Ramos (cell line): ENCODE measurements at regions not wholly inside any gene's neighbourhood (a gene's known extent, or its start where the extent isn't known, plus 50 kb on each side); places are given as distances from the start of the nearest gene placed in this dataset.

ENCODE experiments used
- in situ Hi-C: fragments of 300-500 bp; cut with MboI; formaldehyde crosslinking; loops from one replicate; pipeline ENCODE4 v1.14.3; 2022; ENCODE audit warnings: low sequenced_read_pairs; ENCODE audit not compliant: unreplicated experiment

DNA sequence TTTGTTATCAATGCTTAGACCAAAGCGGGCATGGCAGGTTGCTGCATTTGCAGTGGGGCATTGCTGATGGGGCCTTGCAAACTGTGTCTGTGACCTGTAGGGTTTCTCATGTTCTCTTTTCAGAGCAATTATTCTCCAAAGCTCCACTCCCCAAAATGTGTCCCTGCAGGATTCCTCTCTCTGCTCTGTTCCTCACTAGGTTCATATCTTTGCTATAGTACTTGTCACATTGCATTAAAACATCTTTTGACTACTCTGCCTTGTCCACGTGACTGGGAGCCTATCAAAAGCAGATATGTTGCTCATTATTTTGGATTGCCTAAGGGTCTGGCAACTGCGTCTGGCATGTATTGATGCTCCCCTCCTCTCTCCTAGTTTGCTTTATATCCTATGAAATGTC lies 177.7 kb upstream of the MID1 start:
- in situ Hi-C loops, result no loop called here

DNA sequence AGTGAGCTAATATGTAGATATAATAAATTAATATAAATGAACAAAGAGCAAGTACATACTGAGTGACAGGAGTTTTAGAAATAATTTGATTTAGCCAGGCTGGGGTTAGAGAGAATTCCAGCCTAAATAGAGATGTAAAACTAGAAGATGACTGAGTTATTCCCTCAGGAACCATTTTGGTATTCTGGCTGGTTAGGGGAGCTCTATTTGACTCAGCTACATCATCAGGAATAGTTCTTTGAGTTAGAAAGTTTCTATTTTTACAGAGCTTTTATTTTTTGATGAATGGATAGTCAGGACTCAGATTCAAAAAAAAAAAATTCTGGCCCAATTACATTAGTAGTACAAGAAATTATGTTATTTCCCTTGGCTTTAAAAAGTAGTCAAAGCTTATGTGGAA lies 180.4 kb upstream of the MID1 start:
- in situ Hi-C loops, result no loop called here

DNA sequence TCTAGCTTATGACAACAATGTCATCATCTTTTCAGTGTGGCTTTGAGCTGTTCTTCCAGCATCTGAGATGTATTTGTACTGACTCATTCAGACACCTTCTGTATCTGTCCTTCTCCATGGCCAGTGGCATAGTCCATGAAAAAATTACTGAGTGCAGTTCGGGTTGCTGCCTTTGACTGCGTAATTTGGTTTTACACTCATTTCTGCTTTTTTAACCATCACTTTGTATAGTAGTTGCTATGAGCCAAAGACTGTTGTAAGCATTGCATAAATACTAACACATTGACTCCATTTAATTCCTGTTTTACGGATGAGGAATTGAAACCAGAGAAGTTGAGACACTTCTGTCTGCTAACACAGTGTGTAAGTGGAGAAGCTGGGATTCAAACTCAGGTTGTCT lies 190.7 kb upstream of the MID1 start:
- in situ Hi-C loops, result no loop called here

DNA sequence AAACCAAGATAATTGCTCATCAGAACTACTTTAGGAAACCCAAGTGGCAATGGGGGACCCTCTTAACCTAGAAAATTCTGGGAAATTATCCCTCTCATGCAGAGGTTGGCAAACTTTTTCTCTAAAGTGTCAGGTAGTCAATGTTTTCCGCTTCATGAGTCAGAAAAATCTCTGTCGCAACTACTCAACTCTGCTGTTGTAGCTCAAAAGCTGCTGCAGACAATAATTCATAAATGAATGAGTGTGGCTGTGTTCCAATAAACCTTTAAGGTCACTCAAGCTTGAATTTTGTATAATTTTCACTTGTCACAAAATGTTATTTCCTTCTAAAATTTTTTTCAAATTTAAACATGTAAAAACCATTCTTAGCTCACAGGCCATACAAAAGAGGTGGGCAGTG lies 193.4 kb upstream of the MID1 start:
- in situ Hi-C loops, result no loop called here

DNA sequence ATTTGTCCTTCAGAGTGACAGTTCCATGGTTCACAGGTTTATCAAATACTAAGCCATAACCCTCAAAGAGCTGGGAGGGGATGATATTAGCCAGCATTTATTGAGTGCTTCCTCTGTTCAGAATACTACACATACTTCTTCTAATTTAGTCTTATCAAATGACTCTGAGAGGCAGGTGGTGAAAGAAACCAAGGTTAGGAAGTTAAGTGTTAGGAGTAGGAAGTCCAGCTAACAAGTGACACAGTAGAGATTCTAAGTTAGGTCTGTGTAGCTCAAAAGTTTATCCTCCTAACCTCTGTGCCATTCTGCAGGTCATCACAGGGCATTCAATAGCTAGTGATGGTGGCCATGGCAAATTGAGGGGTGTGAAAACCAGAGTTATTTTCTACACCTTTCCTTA lies 198.3 kb upstream of the MID1 start:
- in situ Hi-C loops, result no loop called here

DNA sequence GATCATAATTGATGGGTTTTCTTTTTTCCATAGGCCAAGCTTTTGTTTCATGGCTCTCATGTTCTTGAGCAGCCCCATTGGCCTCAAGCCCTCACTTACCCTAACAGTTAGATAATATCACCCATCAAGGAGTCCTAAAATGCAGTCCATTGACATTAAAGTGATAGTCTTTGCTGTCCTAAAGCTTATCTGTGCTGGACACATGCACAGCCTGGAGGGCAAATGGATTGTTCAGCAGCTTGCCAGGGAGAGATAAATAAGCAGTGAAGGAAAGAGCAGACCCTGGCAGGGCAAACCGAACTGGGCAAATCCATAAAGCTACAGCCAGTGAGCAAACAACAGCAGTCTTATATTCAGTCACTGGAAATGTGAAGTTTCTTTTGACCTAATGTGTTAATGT lies 199.6 kb upstream of the MID1 start:
- in situ Hi-C loops, result no loop called here

DNA sequence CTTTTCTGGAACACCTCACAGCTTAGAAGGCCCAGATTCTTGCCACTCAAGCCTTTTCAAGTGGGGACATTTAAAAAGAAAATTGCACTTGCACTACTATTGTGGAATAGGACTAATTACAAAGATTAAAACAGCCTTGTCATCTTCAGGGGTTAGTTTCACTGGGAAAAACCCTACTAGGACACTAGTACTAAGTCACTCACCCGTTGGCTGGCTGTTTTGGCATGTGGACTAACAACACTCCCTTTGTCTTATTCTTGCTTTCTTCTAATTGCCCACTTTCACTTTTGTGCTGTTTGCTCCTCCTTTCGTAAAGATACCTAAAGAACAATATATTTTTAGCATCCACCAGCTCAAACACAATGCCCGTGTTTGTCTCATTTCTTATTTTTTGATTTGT lies 200.9 kb upstream of the MID1 start:
- in situ Hi-C loops, result no loop called here

DNA sequence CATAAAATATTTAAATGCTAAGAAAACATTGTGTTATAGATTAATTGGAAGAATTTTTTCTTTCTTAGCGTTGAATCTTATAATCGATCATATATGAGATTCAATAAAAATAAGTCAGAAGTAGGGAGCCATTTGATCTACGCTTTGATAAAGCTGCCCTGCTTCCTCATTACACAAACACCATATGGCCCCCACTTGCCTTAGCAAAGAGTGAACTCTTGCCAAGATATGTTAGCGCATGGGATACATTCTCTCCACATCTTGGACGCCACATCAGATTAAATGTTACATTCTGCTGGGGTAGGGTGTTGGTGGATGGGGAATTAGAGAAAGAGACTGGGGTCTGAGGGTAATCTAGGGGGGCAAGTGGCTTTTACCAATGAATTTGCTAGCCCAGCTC lies 207.7 kb upstream of the MID1 start:
- in situ Hi-C loops, result no loop called here

DNA sequence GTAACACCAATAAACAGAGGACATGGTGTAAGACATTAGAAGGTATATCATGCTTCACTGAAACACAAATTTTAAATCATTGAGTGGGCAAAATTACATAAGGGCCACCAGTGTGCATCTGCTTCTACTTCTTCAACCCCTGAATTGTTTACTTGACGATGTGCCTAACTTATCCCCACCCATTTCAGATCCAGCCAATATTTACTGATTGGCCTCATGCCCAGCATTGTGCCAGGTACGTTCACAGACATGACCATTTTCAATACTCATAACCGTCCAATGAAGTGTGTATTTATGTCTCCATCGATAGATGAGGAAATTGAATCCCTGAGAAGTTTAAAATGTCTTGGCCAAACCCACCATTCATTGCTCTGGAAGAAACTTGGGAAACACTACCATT lies 208.3 kb upstream of the MID1 start:
- in situ Hi-C loops, result no loop called here

DNA sequence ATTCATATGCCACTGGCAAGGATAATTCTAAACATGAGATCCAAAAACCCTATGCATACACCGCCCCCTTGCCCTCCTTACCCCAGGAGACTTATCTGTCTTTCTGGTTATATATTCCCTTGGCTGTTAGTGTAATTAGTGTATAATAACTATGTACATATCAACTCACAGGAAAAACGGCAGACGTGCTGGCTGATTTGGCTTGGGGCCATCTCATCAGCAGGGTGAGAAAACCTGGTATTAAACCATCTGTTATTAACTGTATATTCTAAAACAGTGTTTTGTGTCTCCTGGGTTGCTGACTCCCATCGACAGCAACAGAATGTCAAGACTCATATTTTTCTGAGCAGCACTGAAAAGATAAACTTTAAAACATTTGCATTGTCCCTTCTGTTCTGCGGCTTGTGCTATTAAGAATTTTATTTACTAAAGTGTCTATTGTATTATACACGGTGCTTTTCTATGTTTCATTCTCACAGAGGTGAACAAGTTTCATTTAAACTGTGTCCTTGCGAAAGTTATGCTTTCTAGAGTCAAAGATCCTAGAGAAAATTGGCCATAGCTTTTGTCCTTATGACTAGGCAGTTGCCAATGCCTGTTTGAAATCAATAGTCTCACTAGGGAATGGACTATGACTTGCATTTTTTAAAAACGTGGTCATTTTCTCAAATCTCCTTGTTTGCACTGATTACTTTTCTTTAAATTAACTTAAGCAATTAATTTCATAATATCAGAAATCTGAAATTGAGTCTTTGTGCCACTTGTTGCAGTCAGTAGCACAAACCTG lies 211.5 kb upstream of the MID1 start:
- in situ Hi-C loops, result no loop called here

DNA sequence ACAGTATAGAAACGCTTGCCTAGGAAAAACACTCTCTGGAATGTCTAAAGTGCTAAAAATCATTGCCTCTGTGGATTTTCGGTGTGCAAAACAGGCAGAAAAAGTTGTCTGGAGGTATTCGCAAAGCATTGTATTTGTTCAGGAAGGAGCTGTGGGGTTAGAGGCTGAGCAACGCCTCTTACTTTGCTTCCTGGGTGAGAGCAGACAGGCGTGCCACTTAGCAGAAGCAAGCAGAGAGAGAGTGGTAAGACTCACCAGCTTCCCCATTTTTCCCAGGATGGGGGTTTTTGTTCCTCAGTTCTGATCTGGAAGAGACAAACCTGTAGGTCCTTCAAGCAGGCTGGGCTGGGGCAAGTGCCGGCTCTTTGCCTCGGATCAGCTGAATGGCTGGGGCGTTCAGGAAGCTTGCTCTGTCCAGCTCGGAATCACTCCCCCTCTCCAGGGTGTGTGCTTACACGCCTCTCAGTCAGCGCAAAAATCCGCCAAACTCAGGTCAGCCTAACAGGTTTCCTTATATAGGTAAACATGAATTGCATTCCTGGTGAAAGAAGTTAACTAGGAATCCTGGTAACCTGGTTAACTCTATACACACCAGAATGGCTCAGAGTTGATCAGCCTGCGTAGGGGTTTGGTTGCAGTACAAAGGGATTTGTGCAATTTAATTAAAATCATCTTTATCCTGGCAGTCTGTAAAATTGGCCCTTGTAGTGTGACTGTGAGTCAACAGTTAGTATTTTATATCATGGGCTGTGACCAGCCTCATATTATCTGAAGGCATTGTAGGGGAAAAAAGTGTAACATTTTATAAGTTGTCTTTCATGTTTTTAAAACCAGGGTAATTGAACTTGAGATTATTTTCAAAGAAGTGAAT lies 213.1 kb upstream of the MID1 start:
- in situ Hi-C loops, result no loop called here

DNA sequence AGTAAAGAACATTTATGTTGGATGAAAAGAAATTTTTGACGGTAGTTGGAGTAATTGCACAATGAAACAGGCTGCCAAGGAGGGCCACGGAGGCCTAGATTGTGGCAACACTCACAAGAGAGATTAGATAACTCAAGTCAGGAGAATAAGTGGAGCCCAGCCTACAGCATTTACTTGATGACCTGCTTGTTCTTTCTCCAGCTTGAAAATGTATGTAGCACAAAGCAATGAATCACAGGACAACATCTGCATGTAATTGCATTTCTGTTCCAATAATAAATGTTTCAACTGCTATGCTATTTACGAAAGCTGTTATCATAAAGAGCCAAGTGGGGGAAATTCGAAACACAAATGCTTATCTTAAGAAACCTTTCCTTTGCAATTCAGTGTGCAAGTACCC lies 221.2 kb upstream of the MID1 start:
- in situ Hi-C loops, result no loop called here

DNA sequence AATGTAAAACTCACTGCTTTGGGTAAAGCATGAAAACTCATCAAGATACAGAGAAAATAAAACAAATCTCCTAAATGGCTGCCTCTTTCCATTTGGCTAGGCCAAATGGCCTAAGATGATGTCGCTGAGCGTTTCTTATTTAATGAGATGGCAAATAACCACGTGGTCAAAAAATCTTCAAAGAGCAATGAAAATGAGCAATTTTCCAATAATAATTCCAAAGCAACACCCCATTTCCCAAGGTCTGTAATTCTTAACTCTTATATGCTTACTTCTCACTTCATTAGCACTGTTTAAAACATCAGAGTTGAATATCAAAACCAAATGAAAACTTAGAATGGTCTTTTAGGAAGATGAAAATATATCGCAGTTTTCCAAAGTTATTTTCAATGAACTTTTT lies 222.3 kb upstream of the MID1 start:
- in situ Hi-C loops, result no loop called here

DNA sequence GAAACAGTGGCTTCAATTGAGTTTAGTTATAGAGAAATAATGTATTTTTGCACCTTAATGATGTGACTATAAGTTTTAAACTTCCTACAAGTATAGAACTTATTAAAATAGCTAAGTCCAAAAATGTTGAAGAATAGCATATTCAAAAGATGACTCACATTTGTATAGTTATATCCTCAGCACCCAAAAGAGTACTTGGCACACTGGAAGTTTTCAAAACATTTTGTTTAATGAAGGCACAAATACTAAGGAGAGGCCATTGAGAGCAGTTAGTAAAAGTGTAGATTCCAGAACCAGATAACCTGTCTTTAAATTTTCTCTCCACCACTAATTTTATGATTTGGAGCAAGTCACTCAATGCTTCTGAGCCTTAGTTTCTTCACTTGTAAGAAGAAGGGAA lies 226.9 kb upstream of the MID1 start:
- in situ Hi-C loops, result no loop called here

DNA sequence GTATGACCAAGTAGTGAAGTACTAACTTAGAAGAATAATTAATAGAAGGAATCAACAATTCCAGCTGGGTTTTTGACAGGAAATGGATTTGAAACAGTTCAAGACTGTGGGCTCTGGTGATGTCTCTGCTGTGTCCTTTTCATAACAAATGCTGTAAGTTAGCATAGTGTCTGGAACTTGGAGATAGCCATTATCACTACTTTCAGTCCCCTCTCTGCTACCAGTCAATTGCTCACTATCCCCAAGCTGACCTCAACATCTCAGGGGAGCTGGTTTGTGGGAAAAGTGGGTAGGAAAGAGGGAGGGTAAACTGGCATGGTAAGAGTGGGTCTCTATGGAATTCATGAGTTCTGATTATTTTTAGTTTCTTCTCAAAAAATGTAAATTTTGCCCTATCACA lies 231.4 kb upstream of the MID1 start:
- in situ Hi-C loops, result no loop called here

DNA sequence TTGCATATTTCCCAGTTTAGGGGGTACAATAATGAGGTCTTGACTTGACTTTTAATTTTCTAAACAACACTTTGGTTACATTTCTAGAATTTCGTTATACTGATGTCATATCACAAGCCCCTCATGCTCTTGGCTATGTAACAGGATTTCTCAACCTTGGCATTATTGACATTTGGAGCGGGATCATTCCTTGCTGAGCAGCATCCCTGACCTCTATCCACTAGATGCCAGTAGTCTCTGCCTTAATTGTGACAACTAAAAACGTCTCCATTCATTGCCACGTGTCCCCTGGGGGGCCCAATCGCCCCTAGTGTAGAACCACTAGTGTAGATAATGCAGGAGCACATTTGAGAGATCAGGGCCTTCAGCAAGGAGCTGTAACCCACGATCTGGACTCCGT lies 234.2 kb upstream of the MID1 start:
- in situ Hi-C loops, result no loop called here

DNA sequence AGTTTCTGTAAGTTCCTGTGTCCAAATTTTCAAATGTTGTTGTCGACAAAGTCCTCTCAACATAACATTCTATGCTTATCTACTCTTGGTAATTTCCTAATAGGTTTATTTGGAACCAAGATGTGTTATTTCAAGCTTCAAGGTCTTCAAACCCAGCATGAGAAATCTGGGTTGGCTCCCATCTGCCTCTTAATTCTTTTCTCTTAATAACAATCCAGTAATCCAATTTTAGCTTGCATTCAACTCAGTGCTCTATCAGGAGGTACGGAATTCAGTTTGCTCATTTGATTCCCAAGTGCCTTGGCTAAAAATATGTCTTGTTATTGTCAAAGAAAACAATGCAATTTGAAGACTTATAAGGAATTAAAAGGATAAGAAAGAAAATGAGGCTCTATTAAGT lies 235.5 kb upstream of the MID1 start:
- in situ Hi-C loops, result no loop called here

DNA sequence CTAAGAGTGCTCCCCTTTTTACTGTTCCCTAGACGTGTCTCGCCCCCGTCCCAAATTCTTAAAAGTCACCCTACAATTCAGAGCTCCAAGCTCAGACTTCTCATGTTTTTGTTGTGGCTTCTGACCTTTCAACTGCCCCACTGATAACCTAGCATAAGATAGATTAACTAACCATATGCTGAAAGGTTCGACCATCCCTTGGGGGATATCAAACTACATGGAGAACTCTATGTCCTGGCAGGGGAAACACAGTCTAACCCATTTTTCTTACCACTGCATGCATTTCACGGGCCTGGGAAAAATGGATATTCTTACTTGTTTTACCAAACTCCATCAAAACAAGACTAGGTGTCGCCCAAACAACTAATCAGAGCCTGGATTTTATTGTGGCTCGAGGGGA lies 236.4 kb upstream of the MID1 start:
- in situ Hi-C loops, result no loop called here

DNA sequence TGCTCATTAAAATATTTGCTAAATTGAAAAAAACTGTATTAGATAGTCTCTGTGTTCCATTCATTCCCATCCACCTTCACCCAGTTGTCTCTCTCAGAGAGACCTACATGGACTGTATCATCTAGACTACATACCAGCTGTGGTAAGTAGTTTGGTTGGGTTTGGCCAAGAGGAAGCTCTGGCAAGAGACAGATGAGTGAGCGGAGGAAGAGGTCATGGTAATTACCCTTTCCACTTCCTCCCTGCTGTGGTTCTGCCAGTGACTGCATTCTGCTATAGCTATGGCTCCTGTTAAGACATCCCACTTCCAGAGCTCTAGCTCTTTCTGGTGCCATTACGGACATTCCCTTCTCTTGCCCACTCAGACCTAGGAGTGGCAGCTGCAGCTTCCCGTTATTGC lies 239.0 kb upstream of the MID1 start:
- in situ Hi-C loops, result no loop called here

DNA sequence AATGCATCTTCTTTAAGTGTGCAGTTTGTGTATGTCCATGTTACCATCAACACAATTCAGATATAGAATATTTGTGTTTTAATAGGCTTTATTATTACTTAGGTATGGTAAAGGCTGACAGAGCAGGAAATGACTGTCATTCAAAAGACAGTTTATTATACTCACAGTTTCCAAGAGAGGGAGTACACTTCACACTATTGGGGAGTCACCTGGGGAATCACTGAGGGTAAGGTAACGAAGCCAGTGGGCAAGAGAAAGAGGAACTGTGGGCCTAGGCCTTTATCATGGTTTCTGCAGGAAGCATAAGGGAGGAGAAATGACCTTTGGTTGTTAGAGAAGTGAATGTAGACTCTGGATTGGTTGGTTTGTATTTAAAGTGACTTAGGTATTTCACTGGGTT lies 235.1 kb upstream of the HCCS start:
- in situ Hi-C loops, result no loop called here

DNA sequence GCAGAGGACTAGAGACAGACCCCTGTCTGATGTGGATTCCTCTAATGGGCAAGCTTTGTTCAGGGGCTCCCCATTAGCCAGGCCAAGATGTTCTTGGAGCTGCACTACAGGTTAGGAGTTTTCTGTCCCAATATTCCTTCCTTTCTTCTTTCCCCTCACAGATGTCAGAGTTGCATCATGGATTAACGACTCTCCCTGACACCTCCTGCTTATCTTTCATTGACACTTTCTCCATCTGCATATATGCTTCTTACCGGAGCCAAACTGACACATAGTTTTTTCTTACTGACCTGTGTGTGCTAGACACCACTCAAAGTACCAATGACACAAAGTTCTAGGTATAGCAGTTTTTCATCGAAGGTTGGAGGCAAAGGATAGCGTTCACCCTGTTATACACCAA lies 228.6 kb upstream of the HCCS start:
- in situ Hi-C loops, result no loop called here

DNA sequence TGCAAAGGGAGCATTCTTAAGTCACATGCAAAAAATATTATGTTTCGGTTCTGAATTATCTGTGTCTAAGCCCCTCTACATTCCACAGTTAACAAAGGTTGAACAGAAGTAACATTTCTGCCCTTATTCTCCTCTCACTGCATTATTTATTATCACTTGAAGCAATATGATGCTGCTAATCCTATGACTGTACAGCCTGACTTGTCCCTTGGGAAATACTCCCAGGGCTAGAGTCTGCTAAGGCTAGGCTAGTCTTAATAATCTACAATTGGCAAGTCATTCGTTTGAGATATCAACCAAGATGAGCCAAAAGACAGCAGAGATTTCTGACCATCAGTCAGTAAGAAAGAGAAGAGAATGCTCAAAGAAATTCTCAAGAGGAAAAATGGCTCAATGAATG lies 226.9 kb upstream of the HCCS start:
- in situ Hi-C loops, result no loop called here
